Cardiac fibroblast (primary cell): ENCODE measurements at regions not wholly inside any gene's neighbourhood (a gene's known extent, or its start where the extent isn't known, plus 50 kb on each side); places are given as distances from the start of the nearest gene placed in this dataset.
A peak's percentile ranks its signal among the peaks of the same experiment; 100 is the strongest.

ENCODE experiments used
- DNase-seq, 2 donors: peaks; one replicate each; pipeline versions ENCODE4 v3.0.0 to v3.0.0-alpha.2; 2010; ENCODE audit warnings: low read depth in 2 of 2
- H3K4me3 ChIP-seq, 2 donors: replicated peaks in 1 of 2; 1 replicate in 1 of 2; 2 replicates in 1 of 2; pipeline ENCODE4 v1.5.1; 2011; ENCODE audit warnings: low read depth in 2 of 2, low read length in 2 of 2, mild to moderate bottlenecking in 2 of 2, moderate library complexity in 1 of 2
- TF ChIP-seq, protein P1 (sequence below): IDR thresholded peaks from one replicate; pipeline ENCODE4 v1.5.1; 2011; ENCODE audit warnings: low read depth, mild to moderate bottlenecking, low read length, inconsistent platforms

DNA sequence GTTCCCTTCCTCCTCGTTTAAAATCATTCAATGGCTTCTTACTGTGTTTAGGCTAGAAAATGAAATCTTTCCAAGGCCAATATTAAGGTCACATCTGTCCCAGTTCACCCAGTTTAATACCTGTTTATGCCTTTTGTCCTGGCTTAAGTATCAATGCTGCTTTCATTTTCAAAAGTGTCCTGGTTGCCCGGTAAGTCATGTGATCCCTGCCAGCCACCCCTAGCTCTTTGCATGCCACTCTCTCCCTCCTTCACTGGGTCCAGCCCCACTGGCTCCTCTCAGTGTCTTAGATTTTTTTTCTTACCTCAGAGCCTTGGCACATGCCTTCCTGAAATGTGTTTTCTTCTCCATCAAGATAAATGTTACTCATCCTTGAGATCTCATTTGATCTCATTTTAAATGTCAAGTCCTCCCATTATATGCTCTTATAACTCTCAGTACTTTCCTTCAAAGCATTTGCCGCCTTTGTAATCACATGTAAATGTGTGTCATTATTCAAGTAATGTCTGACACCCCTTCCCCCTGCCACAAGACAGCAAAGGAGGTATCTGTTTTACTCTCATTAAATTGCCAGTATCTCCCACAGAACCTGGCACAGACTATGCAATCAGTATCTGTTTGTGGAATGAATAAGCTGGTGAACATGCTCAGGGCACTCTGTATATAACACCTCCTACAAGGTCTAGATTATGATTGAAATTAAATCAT lies 472.5 kb upstream of the RPS6KA3 start:
- no peak overlapping the region for H3K4me3 ChIP-seq
- TF ChIP-seq, protein P1, sequence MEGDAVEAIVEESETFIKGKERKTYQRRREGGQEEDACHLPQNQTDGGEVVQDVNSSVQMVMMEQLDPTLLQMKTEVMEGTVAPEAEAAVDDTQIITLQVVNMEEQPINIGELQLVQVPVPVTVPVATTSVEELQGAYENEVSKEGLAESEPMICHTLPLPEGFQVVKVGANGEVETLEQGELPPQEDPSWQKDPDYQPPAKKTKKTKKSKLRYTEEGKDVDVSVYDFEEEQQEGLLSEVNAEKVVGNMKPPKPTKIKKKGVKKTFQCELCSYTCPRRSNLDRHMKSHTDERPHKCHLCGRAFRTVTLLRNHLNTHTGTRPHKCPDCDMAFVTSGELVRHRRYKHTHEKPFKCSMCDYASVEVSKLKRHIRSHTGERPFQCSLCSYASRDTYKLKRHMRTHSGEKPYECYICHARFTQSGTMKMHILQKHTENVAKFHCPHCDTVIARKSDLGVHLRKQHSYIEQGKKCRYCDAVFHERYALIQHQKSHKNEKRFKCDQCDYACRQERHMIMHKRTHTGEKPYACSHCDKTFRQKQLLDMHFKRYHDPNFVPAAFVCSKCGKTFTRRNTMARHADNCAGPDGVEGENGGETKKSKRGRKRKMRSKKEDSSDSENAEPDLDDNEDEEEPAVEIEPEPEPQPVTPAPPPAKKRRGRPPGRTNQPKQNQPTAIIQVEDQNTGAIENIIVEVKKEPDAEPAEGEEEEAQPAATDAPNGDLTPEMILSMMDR, result no peak
- no peak for DNase-seq

DNA sequence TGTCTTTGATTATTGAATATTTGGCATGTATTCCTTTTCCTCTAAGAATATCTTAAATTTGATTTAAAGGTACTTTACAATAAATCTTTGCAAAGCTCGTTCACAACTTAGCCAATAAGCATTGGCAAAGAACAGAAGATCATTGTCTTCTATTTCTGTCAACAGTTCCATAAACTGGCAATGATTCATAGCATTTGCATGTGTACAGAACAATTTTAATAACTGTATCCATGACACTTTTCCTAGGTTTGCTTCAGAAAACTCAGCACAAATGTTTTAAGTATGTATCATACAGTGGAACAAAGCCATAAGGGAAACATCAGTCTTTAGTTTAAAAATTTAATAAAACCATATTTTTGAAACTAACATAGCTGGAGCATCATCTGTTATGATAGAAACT lies 462.7 kb upstream of the RPS6KA3 start:
- TF ChIP-seq, protein P1, result no peak
- no peak overlapping the region for H3K4me3 ChIP-seq
- peak; percentile 6 to 60 for DNase-seq

DNA sequence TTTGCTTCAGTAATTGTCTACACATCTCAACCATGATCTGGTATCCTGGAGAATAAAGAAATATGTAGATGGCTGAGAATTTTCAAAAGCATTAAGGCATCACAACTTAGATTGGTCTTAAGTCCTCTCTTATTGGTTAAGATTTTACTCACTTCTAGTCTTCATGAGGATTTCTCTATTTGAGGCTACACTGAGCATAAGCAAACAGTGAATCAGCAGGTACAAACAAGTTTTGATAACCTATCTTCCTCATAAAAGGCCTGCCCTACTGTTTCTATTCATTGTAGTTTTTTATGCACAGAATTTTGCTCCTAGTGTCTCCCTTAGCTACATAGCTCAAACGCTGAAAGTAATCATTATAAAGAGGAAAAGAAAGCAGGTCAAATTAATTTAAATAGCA lies 460.7 kb upstream of the RPS6KA3 start:
- TF ChIP-seq, protein P1, result no peak
- no peak overlapping the region for H3K4me3 ChIP-seq
- no peak for DNase-seq

DNA sequence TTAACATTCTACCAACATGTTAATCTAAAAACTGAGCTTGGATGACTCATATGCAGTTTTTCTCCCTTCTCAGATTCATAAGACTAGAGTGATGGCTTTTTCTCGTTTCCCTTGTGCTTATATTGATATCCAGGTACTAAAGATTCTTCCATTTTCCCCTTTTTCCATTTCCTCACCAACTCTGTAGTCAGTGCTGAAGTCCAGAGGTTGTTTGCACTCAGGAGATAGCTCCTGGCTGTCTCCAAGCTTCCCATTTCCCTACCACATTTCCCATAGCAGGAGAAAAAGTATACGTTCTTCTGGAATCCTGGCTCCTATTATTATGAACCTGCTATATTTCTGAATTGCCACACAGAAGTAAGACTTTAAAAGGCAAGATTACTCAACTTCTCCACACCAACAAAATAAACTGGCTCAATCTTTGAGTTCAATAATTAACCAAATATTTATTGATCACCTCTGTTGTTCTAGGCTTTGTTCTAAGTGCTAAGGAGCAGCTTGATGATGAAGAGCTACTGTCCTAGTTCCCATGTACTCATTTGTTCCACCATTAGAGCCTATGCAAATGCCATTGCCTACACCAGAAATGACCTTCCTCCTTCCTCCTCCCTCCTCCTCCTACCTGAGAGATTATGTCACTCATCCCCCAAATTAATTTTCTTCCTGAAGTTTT lies 454.4 kb upstream of the RPS6KA3 start:
- DNase-seq, result no peak
- TF ChIP-seq, protein P1, result no peak

DNA sequence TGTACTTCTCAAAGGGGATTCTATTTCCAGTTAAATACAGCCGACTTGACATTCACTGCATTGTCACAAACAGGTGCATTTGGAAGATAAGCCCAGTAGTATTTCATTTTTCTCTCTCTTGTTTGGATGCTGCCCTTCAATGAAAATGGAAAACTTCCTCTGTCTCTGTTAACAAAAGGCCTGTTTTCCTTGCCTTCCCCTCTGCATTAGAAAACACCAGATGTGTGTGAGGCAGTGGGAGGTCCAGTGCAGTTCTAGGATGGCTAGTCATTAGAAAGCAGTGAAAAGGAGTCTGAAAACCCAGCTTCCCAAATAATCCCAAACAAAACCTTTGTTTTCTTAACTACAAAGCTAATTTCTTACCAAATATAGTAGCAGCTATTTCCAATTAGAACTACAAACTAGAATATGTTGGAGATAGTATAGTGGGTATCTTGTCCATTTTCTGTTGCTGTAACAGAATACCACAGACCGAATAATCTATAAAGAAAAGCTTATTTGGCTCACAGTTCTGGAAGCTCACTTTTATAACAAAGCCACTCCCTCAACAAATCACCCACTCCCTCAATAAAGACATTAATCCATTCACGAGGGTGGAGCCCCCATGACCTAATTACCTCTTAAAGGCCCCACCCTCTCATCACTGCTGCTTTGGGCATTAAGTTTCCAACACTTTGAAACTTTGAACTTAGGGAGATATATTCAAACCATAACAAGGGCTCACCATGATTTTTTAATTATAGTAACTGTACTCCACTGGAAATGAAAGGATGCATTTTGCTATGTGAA lies 452.1 kb upstream of the RPS6KA3 start:
- no peak for DNase-seq
- TF ChIP-seq, protein P1, result no peak
- H3K4me3 ChIP-seq, result no peak overlapping the region

More for the DNA sequence above, 454.4 kb upstream of the RPS6KA3 start:
- no peak overlapping the region for H3K4me3 ChIP-seq

DNA sequence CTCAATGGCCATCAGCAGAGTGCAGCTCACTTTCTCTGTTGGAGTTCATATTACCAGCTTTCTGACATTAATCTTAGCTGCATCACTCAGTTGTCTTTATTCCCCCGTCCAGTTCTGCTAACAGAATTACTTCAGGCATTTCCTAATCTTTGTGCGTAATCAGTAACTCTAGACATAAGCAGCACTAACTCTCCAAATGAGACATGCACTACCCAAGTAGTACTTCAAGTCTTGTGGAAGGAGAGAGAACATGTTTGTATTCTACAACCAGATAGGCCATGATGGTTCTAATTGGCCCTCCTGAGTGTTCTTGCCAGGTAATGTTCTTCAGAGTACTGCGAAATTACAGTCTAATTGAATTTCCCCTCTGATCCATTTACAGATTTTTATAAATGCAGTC lies 448.5 kb upstream of the RPS6KA3 start:
- no peak overlapping the region for H3K4me3 ChIP-seq
- TF ChIP-seq, protein P1, result no peak
- DNase-seq, result no peak
